Omental fat pad (tissue), 3 donors: ENCODE measurements at regions not wholly inside any gene's neighbourhood (a gene's known extent, or its start where the extent isn't known, plus 50 kb on each side); places are given as distances from the start of the nearest gene placed in this dataset.
"Not testable (repeated sequence)": the region's sequence is repeated elsewhere in the genome, so short reads cannot be mapped to it uniquely, and the experiment has no call there.

Experiments
- ATAC-seq: fragments of 150-250 bp; one replicate; pipeline ENCODE4 v1.9.1; 2016; ENCODE audit warnings: mild to moderate bottlenecking, moderate library complexity; ENCODE audit not compliant: low FRiP score
- DNase-seq: peaks from one replicate; pipeline ENCODE4 v3.0.0-alpha.2; 2019; ENCODE audit warnings: low spot score
- CTCF ChIP-seq, 3 donors: fragments of 450-650 bp; IDR thresholded peaks; one replicate each; pipeline ENCODE4 v1.5.1; 2016 to 2017; ENCODE audit warnings: antibody characterized with exemption in 3 of 3, mild to moderate bottlenecking in 3 of 3, moderate library complexity in 2 of 3

GRCh38 chr13:23086968-23087623, 93.7 kb upstream of the SGCG start:
- no peak for TF ChIP-seq CTCF (IDR thresholded peaks at IDR 0.05)
- no peak for ATAC-seq
- no peak for DNase-seq

GRCh38 chr13:23087880-23088279, 92.9 kb upstream of the SGCG start:
- DNase-seq: no peak
- TF ChIP-seq CTCF (IDR thresholded peaks at IDR 0.05): no peak
- no peak for ATAC-seq

- TF ChIP-seq CTCF (IDR thresholded peaks at IDR 0.05): no peak
- DNase-seq: no peak
- ATAC-seq: no peak
Measured at GRCh38 chr13:23098161-23098907, 82.4 kb upstream of the SGCG start.

DNA sequence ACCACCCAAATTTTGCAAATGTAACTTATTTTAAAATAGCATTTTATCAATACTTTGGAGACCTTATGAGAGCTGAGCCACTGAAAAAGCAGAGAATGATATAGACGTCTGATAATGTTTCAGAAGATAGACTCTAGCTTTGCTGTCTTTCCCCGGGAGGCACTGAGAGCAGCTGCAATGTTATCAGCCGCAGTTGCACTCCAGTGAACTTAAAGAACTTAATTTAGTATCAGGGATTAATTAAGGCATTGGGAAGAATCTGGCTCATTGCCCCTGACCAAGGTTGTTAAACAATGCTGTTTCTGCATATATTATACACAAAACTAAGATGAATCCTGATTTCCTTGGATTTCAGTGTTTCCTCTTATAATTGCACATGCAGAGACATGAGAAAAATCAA, 75.7 kb upstream of the SGCG start:
- ATAC-seq (no peak), DNase-seq (no peak)
- no peak for TF ChIP-seq CTCF (IDR thresholded peaks at IDR 0.05)

DNA sequence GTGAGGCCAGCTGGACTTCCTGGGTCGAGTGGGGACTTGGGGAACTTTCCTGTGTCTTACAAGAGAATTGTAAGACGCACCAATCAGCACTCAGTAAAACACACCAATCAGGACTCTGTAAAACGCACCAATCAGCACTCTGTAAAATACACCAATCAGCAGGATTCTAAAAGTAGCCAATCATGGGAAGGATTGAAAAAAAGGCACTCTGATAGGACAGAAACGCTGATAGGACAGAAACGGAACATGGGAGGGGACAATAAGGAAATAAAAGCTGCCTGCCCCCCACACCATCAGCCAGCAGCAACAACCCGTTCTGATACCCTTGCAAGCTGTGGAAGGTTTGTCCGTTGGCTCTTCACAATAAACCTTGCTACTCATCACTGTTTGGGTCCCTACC, 73.1 kb upstream of the SGCG start:
- no peak for ATAC-seq

DNA sequence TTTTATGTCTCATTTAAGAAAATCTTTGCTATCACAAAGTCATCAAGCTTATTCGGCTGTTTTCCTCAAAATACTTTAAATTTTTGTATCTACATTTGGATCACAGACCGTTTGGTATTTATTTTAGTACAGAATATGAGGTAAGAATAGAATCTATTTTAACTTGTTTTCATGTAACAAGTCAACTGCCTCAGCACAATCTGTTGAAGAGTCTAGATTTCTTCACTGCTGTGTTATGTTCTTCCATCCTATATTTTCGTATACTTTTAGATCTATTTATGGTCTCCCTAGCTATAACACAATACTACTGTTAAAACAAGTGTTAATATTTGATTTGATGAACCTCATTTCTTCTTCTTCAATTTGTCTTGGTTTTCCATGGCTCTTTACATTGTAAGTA, 61.6 kb upstream of the SGCG start:
- ATAC-seq (no peak), DNase-seq (no peak)
- no peak for TF ChIP-seq CTCF (IDR thresholded peaks at IDR 0.05)

More for the DNA sequence above, 73.1 kb upstream of the SGCG start:
- TF ChIP-seq CTCF (IDR thresholded peaks at IDR 0.05): no peak
- DNase-seq: no peak

GRCh38 chr13:23127540-23127939, 53.2 kb upstream of the SGCG start:
- ATAC-seq, DNase-seq: not testable (repeated sequence)
